Tibial nerve (tissue), 4 donors: ENCODE measurements at regions not wholly inside any gene's neighbourhood (a gene's known extent, or its start where the extent isn't known, plus 50 kb on each side); places are given as distances from the start of the nearest gene placed in this dataset.

Source experiments
- DNase-seq, 2 donors: peaks; one replicate each; pipeline ENCODE4 v3.0.0-alpha.2; 2019; ENCODE audit warnings: low spot score in 2 of 2
- H3K27ac ChIP-seq, 4 donors: fragments of 200-600 bp; sonication (generic) in 3 of 4; one replicate each; pipeline ENCODE4 v1.5.1; 2017 to 2019; ENCODE audit warnings: mild to moderate bottlenecking in 1 of 4
- H3K27me3 ChIP-seq, 2 donors: fragments of 200-600 bp; sonication (generic) in 1 of 2; one replicate each; pipeline versions ENCODE4 v1.5.1 to v1.6.0; 2017 to 2019
- H3K36me3 ChIP-seq, 3 donors: fragments of 200-600 bp; sonication (generic); one replicate each; pipeline ENCODE4 v1.5.1; 2018 to 2019
- H3K4me1 ChIP-seq, 4 donors: fragments of 200-600 bp; sonication (generic) in 3 of 4; one replicate each; pipeline ENCODE4 v1.5.1; 2017 to 2019
- H3K4me3 ChIP-seq, 4 donors: fragments of 200-600 bp; sonication (generic) in 3 of 4; one replicate each; pipeline ENCODE4 v1.5.1; 2017 to 2019; ENCODE audit warnings: mild to moderate bottlenecking in 1 of 4, moderate library complexity in 1 of 4
- H3K9me3 ChIP-seq, 4 donors: fragments of 200-600 bp; sonication (generic) in 3 of 4; one replicate each; pipeline ENCODE4 v1.5.1; 2017 to 2019
- EP300 ChIP-seq, 2 donors: sonication (generic); formaldehyde crosslinking; IDR thresholded peaks; one replicate each; pipeline ENCODE4 v1.6.1; 2017; ENCODE audit warnings: antibody characterized with exemption in 2 of 2, mild to moderate bottlenecking in 1 of 2
- POLR2A ChIP-seq, 2 donors: fragments of 450-650 bp; IDR thresholded peaks; one replicate each; pipeline ENCODE4 v1.6.1; 2017; ENCODE audit warnings: antibody characterized with exemption in 2 of 2, mild to moderate bottlenecking in 2 of 2, moderate library complexity in 2 of 2
- WGBS, 2 donors: methylation state at CpG; one replicate each; pipeline ENCODE4 v1.1.5; 2018; 5-methylcytosine and 5-hydroxymethylcytosine counted together
- TF ChIP-seq, protein P1 (sequence below), 5 experiments: fragments of 200-600 bp in 3 of 5; fragments of 450-650 bp in 2 of 5; sonication (generic) in 3 of 5; IDR thresholded peaks; one replicate each; pipeline ENCODE4 v1.5.1; 2016 to 2019; ENCODE audit warnings: antibody characterized with exemption in 5 of 5, mild to moderate bottlenecking in 3 of 5, moderate library complexity in 2 of 5

DNA sequence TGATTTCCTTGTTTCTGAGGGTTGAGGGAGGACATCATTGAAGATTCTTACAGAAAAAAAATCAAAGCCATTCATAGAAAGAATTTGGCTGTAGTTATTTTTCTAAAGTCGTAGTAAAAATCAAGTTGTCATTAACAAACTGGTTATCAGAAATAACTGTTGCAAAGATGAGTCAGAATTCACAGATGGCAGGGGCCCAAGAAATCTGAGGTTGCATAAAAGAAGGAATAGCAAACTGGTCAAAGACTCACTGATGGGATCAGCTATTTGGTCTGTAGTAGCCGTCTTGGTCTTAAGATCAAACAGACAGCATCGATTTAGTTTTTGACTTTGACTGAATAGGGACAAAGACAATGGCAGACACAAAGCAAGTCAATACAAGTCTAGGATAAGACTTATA is 334.3 kb downstream of the FIGN start:
- Histone ChIP-seq H3K4me1 (no peaks in the 10 kb centered on the region), H3K27ac (no peak overlapping the region), H3K9me3 (no peaks in the 10 kb centered on the region), H3K27me3 (no peaks in the 10 kb centered on the region), H3K4me3 (no peak overlapping the region), H3K36me3 (no peaks in the 10 kb centered on the region)
- WGBS, 2 donors: 44 to 52% methylated on average over 3 of the region's 3 CpGs
- TF ChIP-seq EP300 (IDR thresholded peaks at IDR 0.05) (no peak), POLR2A (IDR thresholded peaks at IDR 0.05) (no peak)
- TF ChIP-seq, protein P1, sequence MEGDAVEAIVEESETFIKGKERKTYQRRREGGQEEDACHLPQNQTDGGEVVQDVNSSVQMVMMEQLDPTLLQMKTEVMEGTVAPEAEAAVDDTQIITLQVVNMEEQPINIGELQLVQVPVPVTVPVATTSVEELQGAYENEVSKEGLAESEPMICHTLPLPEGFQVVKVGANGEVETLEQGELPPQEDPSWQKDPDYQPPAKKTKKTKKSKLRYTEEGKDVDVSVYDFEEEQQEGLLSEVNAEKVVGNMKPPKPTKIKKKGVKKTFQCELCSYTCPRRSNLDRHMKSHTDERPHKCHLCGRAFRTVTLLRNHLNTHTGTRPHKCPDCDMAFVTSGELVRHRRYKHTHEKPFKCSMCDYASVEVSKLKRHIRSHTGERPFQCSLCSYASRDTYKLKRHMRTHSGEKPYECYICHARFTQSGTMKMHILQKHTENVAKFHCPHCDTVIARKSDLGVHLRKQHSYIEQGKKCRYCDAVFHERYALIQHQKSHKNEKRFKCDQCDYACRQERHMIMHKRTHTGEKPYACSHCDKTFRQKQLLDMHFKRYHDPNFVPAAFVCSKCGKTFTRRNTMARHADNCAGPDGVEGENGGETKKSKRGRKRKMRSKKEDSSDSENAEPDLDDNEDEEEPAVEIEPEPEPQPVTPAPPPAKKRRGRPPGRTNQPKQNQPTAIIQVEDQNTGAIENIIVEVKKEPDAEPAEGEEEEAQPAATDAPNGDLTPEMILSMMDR (IDR thresholded peaks at IDR 0.05): no peak
- DNase-seq: peak in 1 of 2 donors; percentile 28

DNA sequence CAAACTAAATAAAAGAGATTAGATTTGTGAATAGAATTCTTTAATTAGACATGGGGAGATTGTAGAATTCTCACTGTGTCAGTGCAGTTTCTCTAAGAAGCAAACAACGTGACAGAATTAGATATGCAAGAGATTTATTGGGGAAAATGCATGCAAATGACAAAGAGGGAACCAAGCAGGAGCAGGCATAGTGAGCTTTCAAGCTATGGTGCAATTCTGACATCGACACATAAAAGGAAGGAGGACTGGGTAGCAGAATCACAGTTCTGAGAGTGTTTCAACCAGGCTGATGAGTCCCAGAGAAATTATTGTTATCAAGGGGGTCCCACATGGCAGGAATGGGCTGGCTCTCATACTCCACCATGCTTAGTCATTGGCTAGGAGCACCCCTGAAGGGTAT is 338.4 kb downstream of the FIGN start:
- no peak for DNase-seq

DNA sequence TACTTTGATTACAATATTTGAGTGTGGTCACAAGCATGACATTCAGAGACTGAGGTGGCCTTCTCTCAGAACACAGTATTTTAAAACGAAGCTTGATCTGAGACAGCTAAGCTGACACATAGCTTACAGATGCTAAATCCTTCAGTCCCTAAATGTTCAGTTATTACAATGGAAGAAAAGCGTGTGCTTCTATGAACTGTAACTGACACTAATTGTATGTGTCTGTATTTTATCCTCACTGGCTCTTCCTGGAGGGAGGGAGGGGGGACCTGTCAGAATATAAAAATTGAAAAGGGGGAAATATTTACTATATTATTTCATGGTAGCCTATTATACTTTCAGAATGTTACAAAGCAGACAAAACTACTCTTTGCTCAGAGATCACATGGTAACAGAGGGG is 340.2 kb downstream of the FIGN start:
- no peaks in the 10 kb centered on the region for H3K9me3 ChIP-seq
- no peaks in the 10 kb centered on the region for H3K4me1 ChIP-seq
- 67 to 76% methylated on average over 2 of the region's 2 CpGs for WGBS, 2 donors
- no peaks in the 10 kb centered on the region for H3K27me3 ChIP-seq
- no peak for TF ChIP-seq EP300 (IDR thresholded peaks at IDR 0.05)
- no peak for DNase-seq
- no peak overlapping the region for H3K27ac ChIP-seq
- no peak overlapping the region for H3K4me3 ChIP-seq
- no peaks in the 10 kb centered on the region for H3K36me3 ChIP-seq

More for the DNA sequence above, 338.4 kb downstream of the FIGN start:
- Histone ChIP-seq H3K4me3 (no peak overlapping the region), H3K9me3 (no peaks in the 10 kb centered on the region), H3K36me3 (no peaks in the 10 kb centered on the region), H3K27me3 (no peaks in the 10 kb centered on the region), H3K4me1 (no peaks in the 10 kb centered on the region), H3K27ac (no peak overlapping the region)
- TF ChIP-seq POLR2A (IDR thresholded peaks at IDR 0.05) (no peak), EP300 (IDR thresholded peaks at IDR 0.05) (no peak)
- TF ChIP-seq, protein P1 (IDR thresholded peaks at IDR 0.05): no peak
- WGBS, 2 donors: 61 to 70% methylated on average over 2 of the region's 2 CpGs

DNA sequence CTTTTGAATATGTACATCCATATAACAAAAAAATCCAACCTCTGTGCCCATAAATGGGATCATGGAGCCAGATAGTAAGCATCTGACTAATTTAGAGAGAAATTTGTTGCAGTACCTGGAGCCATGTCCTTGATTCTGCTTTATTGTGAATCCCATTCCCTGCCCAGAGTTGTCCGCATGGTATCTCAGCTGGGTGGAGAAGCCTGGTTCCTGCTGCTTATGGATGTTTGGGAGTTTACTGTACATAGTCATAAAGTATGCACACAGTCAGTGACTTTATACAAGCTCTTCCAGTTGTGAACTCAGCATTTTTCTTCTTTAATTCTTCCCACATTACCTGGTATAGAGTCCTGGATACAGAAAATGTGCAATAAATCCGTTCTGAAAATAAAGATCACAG is 346.0 kb downstream of the FIGN start:
- no peaks in the 10 kb centered on the region for H3K36me3 ChIP-seq
- no peaks in the 10 kb centered on the region for H3K27me3 ChIP-seq
- H3K4me3 ChIP-seq: no peak overlapping the region
- 81 to 90% methylated on average over 2 of the region's 2 CpGs for WGBS, 2 donors
- no peaks in the 10 kb centered on the region for H3K9me3 ChIP-seq
- no peak overlapping the region for H3K27ac ChIP-seq
- no peaks in the 10 kb centered on the region for H3K4me1 ChIP-seq
- TF ChIP-seq EP300 (IDR thresholded peaks at IDR 0.05) (no peak), POLR2A (IDR thresholded peaks at IDR 0.05) (no peak)
- TF ChIP-seq, protein P1 (IDR thresholded peaks at IDR 0.05): no peak
- DNase-seq: no peak

DNA sequence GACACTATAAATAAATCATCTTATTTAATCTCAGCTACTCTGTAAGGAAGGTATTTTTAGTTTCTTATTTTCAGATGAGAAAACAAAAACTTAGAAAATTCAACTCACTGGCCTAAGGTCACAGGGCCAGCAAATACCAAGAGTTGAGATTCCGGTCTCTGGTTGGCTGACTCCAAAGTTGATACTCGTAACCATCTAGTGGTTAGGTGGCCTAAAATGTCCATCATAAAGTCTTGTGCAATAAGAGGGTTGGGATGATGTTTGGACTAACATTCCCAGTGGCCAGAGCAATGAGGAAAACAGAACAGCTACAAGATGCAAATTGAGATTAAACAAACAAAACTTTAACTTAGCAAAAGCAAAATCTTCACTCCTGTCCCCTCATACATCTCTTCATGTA is 360.3 kb downstream of the FIGN start:
- H3K9me3 ChIP-seq: peaks cover 0 to 3% (median 0%) of the 10 kb centered on the region in 4 donors
- WGBS, 2 donors: 71 to 84% methylated on average over 2 of the region's 2 CpGs
- H3K27ac ChIP-seq: no peak overlapping the region
- no peaks in the 10 kb centered on the region for H3K4me1 ChIP-seq
- no peak for DNase-seq
- TF ChIP-seq, protein P1 (IDR thresholded peaks at IDR 0.05): no peak
- TF ChIP-seq POLR2A (IDR thresholded peaks at IDR 0.05) (no peak), EP300 (IDR thresholded peaks at IDR 0.05) (no peak)
- H3K4me3 ChIP-seq: no peak overlapping the region
- no peaks in the 10 kb centered on the region for H3K27me3 ChIP-seq
- H3K36me3 ChIP-seq: no peaks in the 10 kb centered on the region

DNA sequence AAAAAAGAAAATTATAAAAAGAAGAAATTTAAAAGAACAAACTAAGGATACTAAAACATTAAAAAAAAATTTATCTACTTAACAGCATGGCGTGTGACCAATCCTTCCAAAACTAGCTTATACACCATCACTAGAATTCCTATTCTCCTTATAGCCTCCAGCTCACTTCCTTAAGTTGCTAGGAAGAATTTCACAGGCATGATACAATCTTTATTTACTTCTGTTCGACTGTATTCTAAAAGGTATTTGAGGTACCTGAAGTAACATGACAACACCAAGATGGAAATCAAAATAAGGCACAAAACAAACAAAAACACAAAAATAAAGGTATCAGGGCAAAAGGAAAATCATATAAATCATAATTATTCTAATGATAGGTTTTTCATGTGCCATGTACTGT is 360.7 kb downstream of the FIGN start:
- H3K9me3 ChIP-seq: peaks cover 0 to 3% (median 0%) of the 10 kb centered on the region in 4 donors
- no peak for DNase-seq
- TF ChIP-seq EP300 (IDR thresholded peaks at IDR 0.05): no peak
- TF ChIP-seq POLR2A (IDR thresholded peaks at IDR 0.05): no peak
- TF ChIP-seq, protein P1 (IDR thresholded peaks at IDR 0.05): no peak
- no peak overlapping the region for H3K4me3 ChIP-seq
- 85 to 88% methylated on average over 2 of the region's 2 CpGs for WGBS, 2 donors
- H3K4me1 ChIP-seq: no peaks in the 10 kb centered on the region
- H3K36me3 ChIP-seq: no peaks in the 10 kb centered on the region
- no peak overlapping the region for H3K27ac ChIP-seq
- H3K27me3 ChIP-seq: no peaks in the 10 kb centered on the region
